ENCODE measurements at regions not wholly inside any gene's neighbourhood (a gene's known extent, or its start where the extent isn't known, plus 50 kb on each side); places are given as distances from the start of the nearest gene placed in this dataset.

DNA sequence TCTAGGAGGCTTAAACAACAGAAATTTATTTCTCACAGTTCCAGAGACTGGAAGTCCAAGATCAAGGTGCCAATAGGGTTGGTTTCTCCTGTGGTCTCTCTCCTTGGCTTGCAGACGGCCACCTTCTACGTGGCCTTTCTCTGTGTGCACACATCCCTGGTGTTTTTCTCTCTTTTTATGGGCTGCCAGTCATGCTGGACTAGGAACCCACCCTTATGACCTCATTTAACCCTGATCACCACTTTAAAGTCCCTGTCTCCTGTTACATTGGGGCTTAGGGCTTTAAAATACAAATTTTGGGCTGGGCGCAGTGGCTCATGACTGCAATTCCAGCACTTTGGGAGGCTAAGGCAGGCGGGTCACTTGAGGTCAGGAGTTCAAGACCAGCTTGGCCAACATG is 157.1 kb downstream of the TLE1 start:
- Histone ChIP-seq H3K4me3 (ENCODE audit: low read length) (no peak overlapping the region), H3K4me1 (ENCODE audit: insufficient read depth, low read length) (no peaks in the 10 kb centered on the region), H3K27me3 (ENCODE audit: control insufficient read depth in 1 of 2, insufficient read depth in 2 of 2, low read length in 2 of 2) (no peaks in the 10 kb centered on the region), H3K36me3 (ENCODE audit: insufficient read depth, low read length) (no peaks in the 10 kb centered on the region), H3K27ac (ENCODE audit: low read depth in 1 of 2, low read length in 2 of 2) (no peak overlapping the region), H3K9me3 (ENCODE audit: control insufficient read depth in 1 of 2, insufficient read depth in 1 of 2, low read length in 2 of 2) (peaks cover 0 to 2% of the 10 kb centered on the region in 2 experiments)
- H3K27ac Mint-ChIP-seq = no peak overlapping the region
- DNase-seq (no peak), ATAC-seq (ENCODE audit: poor library complexity) (no peak)
- CTCF ChIA-PET = no interaction called here
- H3K9me3 Mint-ChIP-seq = no peaks in the 10 kb centered on the region
- TF ChIP-seq, protein P1, sequence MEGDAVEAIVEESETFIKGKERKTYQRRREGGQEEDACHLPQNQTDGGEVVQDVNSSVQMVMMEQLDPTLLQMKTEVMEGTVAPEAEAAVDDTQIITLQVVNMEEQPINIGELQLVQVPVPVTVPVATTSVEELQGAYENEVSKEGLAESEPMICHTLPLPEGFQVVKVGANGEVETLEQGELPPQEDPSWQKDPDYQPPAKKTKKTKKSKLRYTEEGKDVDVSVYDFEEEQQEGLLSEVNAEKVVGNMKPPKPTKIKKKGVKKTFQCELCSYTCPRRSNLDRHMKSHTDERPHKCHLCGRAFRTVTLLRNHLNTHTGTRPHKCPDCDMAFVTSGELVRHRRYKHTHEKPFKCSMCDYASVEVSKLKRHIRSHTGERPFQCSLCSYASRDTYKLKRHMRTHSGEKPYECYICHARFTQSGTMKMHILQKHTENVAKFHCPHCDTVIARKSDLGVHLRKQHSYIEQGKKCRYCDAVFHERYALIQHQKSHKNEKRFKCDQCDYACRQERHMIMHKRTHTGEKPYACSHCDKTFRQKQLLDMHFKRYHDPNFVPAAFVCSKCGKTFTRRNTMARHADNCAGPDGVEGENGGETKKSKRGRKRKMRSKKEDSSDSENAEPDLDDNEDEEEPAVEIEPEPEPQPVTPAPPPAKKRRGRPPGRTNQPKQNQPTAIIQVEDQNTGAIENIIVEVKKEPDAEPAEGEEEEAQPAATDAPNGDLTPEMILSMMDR (IDR thresholded peaks at IDR 0.05) = no peak
- no peaks in the 10 kb centered on the region for H3K27me3 Mint-ChIP-seq
- POLR2A ChIA-PET = no interaction called here
- no peaks in the 10 kb centered on the region for H3K36me3 Mint-ChIP-seq (ENCODE audit: low read depth)
- H3K4me3 Mint-ChIP-seq = no peak overlapping the region
- H3K4me1 Mint-ChIP-seq (ENCODE audit: low read depth) = no peaks in the 10 kb centered on the region
- intact Hi-C loops (cut with DNase I, micrococcal nuclease) = no loop called here

DNA sequence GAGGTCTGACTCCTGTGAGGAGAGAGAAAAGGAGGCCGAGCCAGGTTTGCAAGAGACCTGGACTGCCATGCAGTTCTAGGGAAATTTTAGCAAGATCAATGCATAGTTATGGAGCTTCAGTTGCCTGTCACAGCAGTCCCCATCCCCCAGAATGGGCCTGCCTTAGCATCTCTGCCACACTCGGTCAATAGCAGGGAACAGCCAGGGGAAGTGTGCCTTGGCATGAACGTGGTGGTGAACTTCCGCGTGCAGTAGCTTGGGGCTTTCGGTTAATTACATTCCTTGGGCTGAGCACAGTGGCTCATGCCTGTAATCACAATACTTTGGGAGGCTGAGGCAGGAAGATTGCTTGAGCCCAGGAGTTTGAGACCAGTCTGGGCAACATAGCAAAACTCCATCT is 157.8 kb downstream of the TLE1 start:
- TF ChIP-seq, protein P1 (IDR thresholded peaks at IDR 0.05) = no peak
- no peak overlapping the region for H3K27ac ChIP-seq (ENCODE audit: low read depth in 1 of 2, low read length in 2 of 2)
- peaks cover 4% of the 10 kb centered on the region for H3K27me3 Mint-ChIP-seq
- no peaks in the 10 kb centered on the region for H3K4me1 ChIP-seq (ENCODE audit: insufficient read depth, low read length)
- no peak overlapping the region for H3K4me3 Mint-ChIP-seq
- no peaks in the 10 kb centered on the region for H3K27me3 ChIP-seq (ENCODE audit: control insufficient read depth in 1 of 2, insufficient read depth in 2 of 2, low read length in 2 of 2)
- H3K36me3 Mint-ChIP-seq (ENCODE audit: low read depth) = no peaks in the 10 kb centered on the region
- POLR2A ChIA-PET = no interaction called here
- CTCF ChIA-PET = no interaction called here
- H3K36me3 ChIP-seq (ENCODE audit: insufficient read depth, low read length) = no peaks in the 10 kb centered on the region
- H3K4me3 ChIP-seq (ENCODE audit: low read length) = no peak overlapping the region
- intact Hi-C loops (cut with DNase I, micrococcal nuclease) = no loop called here
- DNase-seq (no peak), ATAC-seq (ENCODE audit: poor library complexity) (no peak)
- H3K9me3 Mint-ChIP-seq = no peaks in the 10 kb centered on the region
- H3K4me1 Mint-ChIP-seq (ENCODE audit: low read depth) = no peaks in the 10 kb centered on the region
- no peak overlapping the region for H3K27ac Mint-ChIP-seq
- peaks cover 0 to 4% of the 10 kb centered on the region in 2 experiments for H3K9me3 ChIP-seq (ENCODE audit: control insufficient read depth in 1 of 2, insufficient read depth in 1 of 2, low read length in 2 of 2)

DNA sequence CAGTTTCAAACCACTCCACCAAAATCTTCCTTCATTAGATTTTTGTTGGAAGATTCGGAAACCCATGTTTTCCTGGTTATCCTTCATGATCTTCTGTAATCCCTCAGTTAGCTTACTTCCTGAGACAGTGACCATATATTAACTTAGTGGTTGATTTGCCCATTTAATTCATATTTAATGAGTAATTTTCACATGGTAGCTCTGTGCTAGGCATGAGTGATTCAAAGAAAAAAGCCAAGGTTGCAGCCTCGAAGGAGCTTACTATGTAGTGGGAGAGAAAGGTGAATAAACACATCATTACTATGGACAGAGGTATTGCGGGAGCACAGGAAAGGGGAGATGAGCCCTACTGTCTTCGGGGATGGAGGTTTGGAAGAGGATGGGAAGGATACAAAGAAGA is 158.5 kb downstream of the TLE1 start:
- ChIA-PET CTCF (no interaction called here), POLR2A (no interaction called here)
- intact Hi-C loops (cut with DNase I, micrococcal nuclease) = no loop called here
- no peaks in the 10 kb centered on the region for H3K27me3 ChIP-seq (ENCODE audit: control insufficient read depth in 1 of 2, insufficient read depth in 2 of 2, low read length in 2 of 2)
- no peaks in the 10 kb centered on the region for H3K4me1 ChIP-seq (ENCODE audit: insufficient read depth, low read length)
- Mint-ChIP-seq H3K27ac (no peak overlapping the region), H3K9me3 (no peaks in the 10 kb centered on the region), H3K36me3 (ENCODE audit: low read depth) (no peaks in the 10 kb centered on the region), H3K4me1 (ENCODE audit: low read depth) (no peaks in the 10 kb centered on the region), H3K27me3 (peaks cover 6% of the 10 kb centered on the region), H3K4me3 (no peak overlapping the region)
- TF ChIP-seq, protein P1 (IDR thresholded peaks at IDR 0.05) = no peak
- no peak overlapping the region for H3K27ac ChIP-seq (ENCODE audit: low read depth in 1 of 2, low read length in 2 of 2)
- ATAC-seq (ENCODE audit: poor library complexity) (no peak), DNase-seq (no peak)
- H3K9me3 ChIP-seq (ENCODE audit: control insufficient read depth in 1 of 2, insufficient read depth in 1 of 2, low read length in 2 of 2) = peaks cover 0 to 4% of the 10 kb centered on the region in 2 experiments
- no peak overlapping the region for H3K4me3 ChIP-seq (ENCODE audit: low read length)
- H3K36me3 ChIP-seq (ENCODE audit: insufficient read depth, low read length) = no peaks in the 10 kb centered on the region

All from CD4-positive, alpha-beta T cell (primary cell).